NCI-H2196 (cell line): ENCODE measurements at regions not wholly inside any gene's neighbourhood (a gene's known extent, or its start where the extent isn't known, plus 50 kb on each side); places are given as distances from the start of the nearest gene placed in this dataset.

Source experiments
- DNase-seq: peaks from one replicate; lab custom pipeline; 2025; ENCODE audit not compliant: unreplicated experiment; lab: John Stamatoyannopoulos, UW

- no peak for DNase-seq
These were observed 402.6 kb downstream of the TTLL7 start for GRCh38 chr1:83596331-83596730.

DNA sequence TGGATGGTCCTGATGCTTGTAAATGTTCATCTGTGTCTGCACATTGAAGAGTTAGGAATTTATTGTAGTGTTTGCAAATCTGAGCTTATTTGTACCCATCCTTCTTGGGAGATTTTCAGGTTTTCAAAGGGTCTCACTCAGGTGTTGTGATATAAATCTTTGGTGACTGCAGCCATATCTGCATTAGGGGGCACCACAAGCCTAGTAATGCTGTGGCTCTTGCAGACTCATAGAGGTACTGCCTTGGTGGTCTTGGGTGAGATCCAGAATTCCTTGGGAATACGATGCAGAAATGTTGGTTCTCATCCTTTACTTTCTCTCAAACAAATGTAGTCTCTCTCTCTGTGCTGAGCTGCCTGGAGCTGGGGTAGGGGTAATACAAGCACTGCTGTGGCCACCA, 405.9 kb downstream of the TTLL7 start:
- DNase-seq = no peak

DNA sequence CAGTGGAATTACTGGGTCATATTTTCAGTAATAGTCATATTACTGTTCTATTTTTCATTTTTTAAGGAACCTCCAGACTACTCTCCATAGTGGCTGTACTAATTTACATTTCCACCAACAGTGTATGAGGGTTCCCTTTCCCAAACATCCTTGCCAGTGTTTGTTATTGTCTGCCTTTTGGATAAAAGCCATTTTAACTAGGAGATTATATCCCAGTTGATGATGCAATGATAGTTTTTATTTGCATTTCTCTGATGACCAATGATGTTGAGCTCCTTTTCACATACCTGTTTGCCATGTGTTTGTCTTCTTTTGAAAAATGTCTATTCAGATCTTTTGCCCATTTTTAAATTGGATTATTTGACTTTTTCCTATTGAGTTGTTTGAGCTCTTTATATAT, 410.8 kb downstream of the TTLL7 start:
- DNase-seq = no peak

GRCh38 chr1:83583351-83584014, 415.4 kb downstream of the TTLL7 start:
- DNase-seq = peak; percentile 12

DNA sequence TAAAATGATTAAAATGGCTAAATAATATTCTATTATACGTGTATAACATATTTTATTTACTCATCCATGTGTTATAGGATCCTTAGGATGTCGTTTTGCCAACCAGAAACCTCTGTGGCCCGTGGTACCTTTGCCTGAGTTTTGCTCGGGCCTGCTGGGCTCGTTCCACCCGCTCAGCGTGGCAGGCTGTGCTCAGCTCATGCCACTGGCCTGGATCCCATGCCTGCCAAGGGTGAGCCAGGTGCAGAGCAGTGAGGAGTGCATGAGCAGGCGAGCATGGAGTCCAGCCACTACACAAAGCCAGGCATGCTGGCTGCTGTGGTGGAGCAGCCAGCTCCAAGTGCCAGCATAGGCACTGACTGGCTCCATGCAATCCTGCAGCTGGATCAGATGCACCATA, 417.2 kb downstream of the TTLL7 start:
- DNase-seq = no peak

GRCh38 chr1:83574791-83575190, 424.1 kb downstream of the TTLL7 start:
- DNase-seq = no peak

- no peak for DNase-seq
These were observed 425.2 kb downstream of the TTLL7 start for GRCh38 chr1:83573776-83574175.

DNA sequence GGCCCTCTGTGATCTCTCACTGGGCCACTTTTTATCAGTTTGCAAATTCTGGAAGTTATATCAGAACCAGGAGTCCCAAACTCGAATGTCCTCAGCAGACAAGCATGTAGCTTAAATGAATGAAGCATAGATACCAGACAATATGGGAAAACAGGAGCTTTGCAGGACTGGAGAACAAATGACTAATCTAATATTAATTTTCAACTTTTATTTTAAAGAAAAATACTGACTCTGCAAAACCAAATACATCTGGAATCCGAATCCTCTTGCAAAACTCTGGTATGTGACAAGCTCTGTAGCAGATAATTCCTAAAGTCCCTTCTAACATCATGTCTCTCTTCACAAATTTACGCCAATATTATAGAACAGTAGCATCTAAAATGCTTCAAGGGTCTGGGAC, 427.4 kb downstream of the TTLL7 start:
- DNase-seq = no peak

- DNase-seq = no peak
These were observed 437.6 kb downstream of the TTLL7 start for GRCh38 chr1:83561346-83561745.

GRCh38 chr1:83559129-83559840, 439.6 kb downstream of the TTLL7 start:
- DNase-seq = no peak

- DNase-seq = no peak
These were observed 443.1 kb downstream of the TTLL7 start for GRCh38 chr1:83555871-83556270.

- no peak for DNase-seq
These were observed 444.8 kb downstream of the TTLL7 start for GRCh38 chr1:83554174-83554573.

DNA sequence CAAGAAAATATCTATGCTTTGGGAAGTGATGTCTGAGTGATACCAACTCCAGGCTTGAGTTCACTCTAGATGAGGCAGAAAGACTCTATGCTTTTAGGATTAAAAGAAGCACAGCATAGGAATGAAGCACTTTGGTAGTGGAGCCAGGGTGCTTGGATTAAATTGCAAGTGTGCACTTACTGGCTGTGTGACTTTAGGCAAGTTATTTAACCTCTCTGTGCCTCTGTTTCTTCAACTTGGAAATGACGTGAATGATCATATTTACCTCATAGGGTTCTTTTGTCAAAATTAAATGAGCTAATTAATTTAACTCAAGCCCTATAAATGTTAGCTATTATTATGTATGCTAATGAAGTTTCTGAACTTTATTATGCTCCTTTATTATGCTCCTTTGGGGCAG, 446.1 kb downstream of the TTLL7 start:
- DNase-seq = no peak

- DNase-seq = no peak
These were observed 450.6 kb downstream of the TTLL7 start for GRCh38 chr1:83548311-83548710.

- DNase-seq = no peak
These were observed 451.0 kb downstream of the TTLL7 start for GRCh38 chr1:83547901-83548300.

DNA sequence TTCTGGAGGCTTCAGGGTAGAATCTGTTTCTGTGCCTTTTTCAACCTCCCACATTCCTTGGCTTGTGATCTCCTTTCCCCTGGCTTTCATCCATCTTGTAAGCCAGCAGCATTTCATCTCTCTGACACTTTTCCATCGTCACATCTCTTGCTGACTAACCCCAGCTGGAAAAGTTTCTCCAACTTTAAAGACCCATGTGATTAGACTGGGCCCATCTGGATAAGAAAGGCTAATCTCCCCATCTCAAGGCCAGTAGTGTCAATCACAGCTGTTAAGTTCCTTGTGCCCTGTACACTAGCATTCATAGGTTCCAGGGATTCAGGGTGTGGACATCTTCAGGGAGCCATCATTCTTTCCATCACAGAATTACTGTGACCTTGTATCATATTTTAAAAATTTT, 452.1 kb downstream of the TTLL7 start:
- DNase-seq = no peak

DNA sequence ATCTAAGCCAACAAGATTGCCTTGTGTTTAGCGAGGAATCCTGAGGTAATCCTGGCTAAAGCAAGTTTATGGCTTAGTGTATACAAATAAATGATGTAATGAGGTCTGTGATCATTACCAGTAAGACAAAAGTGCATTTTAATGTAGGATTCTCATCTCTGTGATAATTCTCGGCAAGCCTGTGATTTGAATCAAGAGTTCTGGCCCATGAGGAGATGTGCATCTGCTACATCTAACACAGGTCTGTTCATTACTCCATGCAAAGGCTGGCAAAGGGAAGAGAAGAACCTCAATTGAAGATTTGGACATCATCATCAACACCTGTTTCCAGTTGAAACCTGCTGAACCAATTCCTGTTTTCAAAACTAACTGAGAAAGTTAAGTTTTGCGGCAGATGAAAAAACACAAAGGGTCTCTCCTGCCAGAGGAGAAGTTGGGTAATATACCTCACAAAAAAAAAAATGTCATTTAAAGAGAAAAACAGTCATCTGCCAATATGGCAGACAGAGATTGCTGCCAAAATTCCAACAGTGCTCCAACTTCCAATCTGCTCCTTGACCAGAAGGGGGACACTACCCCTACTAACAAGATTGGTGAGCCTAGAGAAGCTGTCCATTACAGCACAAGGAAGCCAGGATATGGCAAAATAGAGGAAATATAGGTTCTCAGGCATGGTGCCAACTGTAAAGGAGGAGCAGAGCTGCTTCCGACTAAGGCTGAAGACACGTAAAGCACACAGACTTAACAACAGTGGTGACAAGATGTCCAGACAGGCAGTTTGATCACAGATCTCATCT, 453.7 kb downstream of the TTLL7 start:
- DNase-seq = no peak

DNA sequence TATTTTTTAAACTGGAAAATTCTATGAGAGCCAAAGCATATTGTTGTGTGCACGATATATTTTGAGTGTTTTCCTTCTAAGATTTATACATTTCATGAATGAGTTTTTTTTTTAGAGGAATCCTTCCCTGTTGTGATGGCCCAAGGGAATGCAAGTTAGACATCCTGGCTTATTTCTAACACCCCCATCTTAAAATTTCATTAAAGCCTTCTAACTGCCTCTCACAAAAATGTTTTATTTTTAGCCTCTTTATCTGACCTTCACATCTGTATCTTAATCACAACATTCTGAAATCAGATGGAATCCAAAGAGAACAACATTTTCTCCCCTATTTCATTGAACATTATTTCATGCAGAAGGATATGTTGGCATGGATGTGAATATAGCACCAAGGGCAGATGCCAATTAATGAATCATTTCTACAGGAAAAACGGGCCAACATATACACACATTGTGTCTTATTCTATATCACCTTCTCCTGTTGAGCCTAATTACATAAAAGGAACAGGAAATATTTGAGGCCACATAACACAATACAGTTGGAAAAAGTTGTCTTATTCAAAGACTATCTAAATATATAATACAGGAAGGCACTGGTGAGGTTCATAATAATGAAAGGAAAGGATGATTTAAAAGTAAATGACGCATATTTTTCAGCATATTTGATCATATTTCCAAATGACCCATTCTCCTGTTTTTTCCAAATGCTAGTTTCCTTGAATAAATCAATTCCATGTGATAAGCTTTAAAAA, 455.5 kb downstream of the TTLL7 start:
- no peak for DNase-seq

DNA sequence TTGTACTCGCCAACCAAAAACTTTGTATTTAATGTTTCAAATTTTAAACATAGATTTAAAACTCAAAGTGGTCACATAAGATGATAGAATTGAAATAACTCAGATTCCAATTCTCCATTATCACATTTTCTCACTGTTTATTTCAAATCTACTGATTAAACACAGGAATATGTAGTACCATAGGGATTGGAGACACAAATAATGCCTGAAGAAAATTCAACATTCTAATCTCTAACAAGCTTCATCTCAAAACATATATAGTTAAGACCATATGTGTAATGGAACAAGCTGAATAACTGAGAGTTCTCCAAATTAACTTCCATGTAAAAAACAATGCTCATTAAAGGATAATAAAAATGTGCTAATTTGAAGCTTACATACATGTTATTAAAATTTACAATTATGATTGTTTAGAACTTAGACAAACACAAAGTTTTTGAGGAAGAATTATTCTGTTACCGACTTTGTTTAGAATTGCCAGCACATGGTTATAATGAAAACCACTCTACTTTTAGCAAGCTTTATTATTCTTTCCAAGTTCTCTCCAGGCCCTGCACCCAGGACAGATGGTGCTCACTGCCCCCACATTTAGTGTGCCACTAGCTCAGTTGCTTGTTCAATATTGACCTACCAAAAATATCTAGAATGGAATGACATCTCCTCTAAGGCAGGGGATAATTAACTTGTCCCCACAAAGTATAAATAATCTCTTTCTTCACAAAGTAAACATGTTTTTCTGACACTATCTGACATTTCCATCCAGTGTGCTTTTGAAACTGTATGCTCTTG, 467.2 kb downstream of the TTLL7 start:
- no peak for DNase-seq

DNA sequence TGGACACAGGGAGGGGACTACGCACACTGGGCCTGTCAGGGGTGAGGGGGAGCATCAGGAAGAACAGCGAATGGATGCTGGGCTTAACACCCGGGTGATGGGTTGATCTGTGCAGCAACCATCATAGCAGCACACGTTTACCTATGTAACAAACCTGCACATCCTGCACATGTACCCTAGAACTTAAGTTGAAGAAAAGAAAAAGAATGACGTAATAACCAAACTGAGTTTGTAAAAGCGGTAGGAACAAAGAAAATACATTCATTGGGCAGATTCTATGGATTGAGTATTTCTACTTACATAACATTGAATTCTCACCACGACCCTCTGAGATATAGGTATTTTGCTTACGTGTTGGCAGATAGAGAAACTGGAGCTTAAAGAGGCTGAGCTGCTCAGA, 468.4 kb downstream of the TTLL7 start:
- DNase-seq = no peak

GRCh38 chr1:83527987-83528386, 470.9 kb downstream of the TTLL7 start:
- DNase-seq = no peak
